K562 (cell line): ENCODE measurements at regions not wholly inside any gene's neighbourhood (a gene's known extent, or its start where the extent isn't known, plus 50 kb on each side); places are given as distances from the start of the nearest gene placed in this dataset.

ENCODE experiments used
- EP300 ChIP-seq: IDR thresholded peaks from 2 replicates; pipeline ENCODE4 v1.6.1; 2012; ENCODE audit warnings: low read length, improper control_type of control experiment
- KDM1A ChIP-seq, 2 experiments: fragments of 450-650 bp; IDR thresholded peaks; 2 replicates each; pipeline ENCODE4 v1.6.1; 2016; ENCODE audit warnings: mild to moderate bottlenecking in 2 of 2
- KLF1 ChIP-seq: fragments of 450-650 bp; IDR thresholded peaks from 2 replicates; pipeline ENCODE4 v1.6.1; 2016; ENCODE audit warnings: missing genetic modification characterization, missing compliant biosample characterization
- RBM17 ChIP-seq: fragments of 200-400 bp; formaldehyde crosslinking; IDR thresholded peaks from 2 replicates; pipeline ENCODE4 v1.6.1; 2017; ENCODE audit warnings: low read depth, mild to moderate bottlenecking, low read length, borderline replicate concordance
- SIN3A ChIP-seq, 2 experiments: fragments of 150-350 bp in 1 of 2; IDR thresholded peaks; 2 replicates each; pipeline ENCODE4 v1.6.1; 2011 to 2016; ENCODE audit warnings: borderline replicate concordance in 2 of 2, low read depth in 2 of 2, low read length in 2 of 2, mild to moderate bottlenecking in 2 of 2, moderate library complexity in 2 of 2; ENCODE audit not compliant: control insufficient read depth in 1 of 2
- SMAD4 ChIP-seq: fragments of 250-450 bp; sonication (Bioruptor Pico); conservative IDR thresholded peaks from 2 replicates; pipeline ENCODE4 v1.8.0; 2021; ENCODE audit warnings: inconsistent platforms, mild to moderate bottlenecking, moderate library complexity
- SMC3 ChIP-seq: conservative IDR thresholded peaks from 2 replicates; pipeline ENCODE4 v1.6.1; 2011; ENCODE audit warnings: low read depth, low read length, improper control_type of control experiment; ENCODE audit not compliant: insufficient read depth
- SNRNP70 ChIP-seq: fragments of 200-400 bp; formaldehyde crosslinking; optimal IDR thresholded peaks from 2 replicates; pipeline ENCODE3; 2017; ENCODE audit warnings: low read depth, low read length
- TAF15 ChIP-seq: fragments of 200-400 bp; formaldehyde crosslinking; IDR thresholded peaks from 2 replicates; pipeline ENCODE4 v1.6.1; 2017; ENCODE audit warnings: mild to moderate bottlenecking, low read depth, low read length, moderate library complexity
- TAF7 ChIP-seq: fragments of 450-650 bp; IDR thresholded peaks from 2 replicates; pipeline ENCODE4 v1.6.1; 2016; ENCODE audit warnings: missing genetic modification characterization, missing compliant biosample characterization
- TRIM28 ChIP-seq: fragments of 450-650 bp; IDR thresholded peaks from 2 replicates; pipeline ENCODE4 v1.6.1; 2017
- TF ChIP-seq, protein P1 (sequence below): sonication (generic); formaldehyde crosslinking; IDR thresholded peaks from 2 replicates; pipeline ENCODE4 v1.8.1; 2023; ENCODE audit warnings: mild to moderate bottlenecking, missing genetic modification reagents
- TF ChIP-seq, protein P2 (sequence below): fragments of 250-450 bp; sonication (Bioruptor Pico); IDR thresholded peaks from 2 replicates; pipeline ENCODE4 v1.5.0; 2021; ENCODE audit warnings: mild to moderate bottlenecking, borderline replicate concordance

DNA sequence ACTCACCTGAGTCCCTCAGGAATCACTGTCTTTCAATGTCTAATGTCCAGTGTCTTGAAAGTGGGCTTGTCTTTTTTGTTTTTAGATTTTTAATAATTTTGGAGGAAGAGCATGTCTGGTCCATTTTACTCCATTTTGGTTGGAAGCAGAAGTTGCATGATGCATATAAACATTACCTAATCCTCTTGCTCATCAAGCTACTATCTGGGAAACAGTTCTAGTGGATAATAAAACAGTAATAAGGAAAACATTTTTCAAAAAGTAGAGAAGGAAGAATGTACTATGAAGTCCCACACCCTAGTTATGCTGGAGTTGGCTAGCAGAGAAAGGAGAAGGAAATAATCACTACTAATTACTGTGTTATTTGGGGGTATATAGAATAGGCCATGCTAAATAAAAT is 263.7 kb downstream of the ETAA1 start:
- TF ChIP-seq, protein P1, sequence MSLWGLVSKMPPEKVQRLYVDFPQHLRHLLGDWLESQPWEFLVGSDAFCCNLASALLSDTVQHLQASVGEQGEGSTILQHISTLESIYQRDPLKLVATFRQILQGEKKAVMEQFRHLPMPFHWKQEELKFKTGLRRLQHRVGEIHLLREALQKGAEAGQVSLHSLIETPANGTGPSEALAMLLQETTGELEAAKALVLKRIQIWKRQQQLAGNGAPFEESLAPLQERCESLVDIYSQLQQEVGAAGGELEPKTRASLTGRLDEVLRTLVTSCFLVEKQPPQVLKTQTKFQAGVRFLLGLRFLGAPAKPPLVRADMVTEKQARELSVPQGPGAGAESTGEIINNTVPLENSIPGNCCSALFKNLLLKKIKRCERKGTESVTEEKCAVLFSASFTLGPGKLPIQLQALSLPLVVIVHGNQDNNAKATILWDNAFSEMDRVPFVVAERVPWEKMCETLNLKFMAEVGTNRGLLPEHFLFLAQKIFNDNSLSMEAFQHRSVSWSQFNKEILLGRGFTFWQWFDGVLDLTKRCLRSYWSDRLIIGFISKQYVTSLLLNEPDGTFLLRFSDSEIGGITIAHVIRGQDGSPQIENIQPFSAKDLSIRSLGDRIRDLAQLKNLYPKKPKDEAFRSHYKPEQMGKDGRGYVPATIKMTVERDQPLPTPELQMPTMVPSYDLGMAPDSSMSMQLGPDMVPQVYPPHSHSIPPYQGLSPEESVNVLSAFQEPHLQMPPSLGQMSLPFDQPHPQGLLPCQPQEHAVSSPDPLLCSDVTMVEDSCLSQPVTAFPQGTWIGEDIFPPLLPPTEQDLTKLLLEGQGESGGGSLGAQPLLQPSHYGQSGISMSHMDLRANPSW (CRISPR knock-in tag) = no peak
- no peak for TF ChIP-seq EP300
- no peak for TF ChIP-seq SMAD4 (CRISPR knock-in tag)
- TF ChIP-seq TAF15 = no peak
- no peak for TF ChIP-seq SIN3A (IDR thresholded peaks at IDR 0.05; ENCODE audit: borderline replicate concordance in 2 of 2, control insufficient read depth in 1 of 2, low read depth in 2 of 2, low read length in 2 of 2)
- TF ChIP-seq, protein P2, sequence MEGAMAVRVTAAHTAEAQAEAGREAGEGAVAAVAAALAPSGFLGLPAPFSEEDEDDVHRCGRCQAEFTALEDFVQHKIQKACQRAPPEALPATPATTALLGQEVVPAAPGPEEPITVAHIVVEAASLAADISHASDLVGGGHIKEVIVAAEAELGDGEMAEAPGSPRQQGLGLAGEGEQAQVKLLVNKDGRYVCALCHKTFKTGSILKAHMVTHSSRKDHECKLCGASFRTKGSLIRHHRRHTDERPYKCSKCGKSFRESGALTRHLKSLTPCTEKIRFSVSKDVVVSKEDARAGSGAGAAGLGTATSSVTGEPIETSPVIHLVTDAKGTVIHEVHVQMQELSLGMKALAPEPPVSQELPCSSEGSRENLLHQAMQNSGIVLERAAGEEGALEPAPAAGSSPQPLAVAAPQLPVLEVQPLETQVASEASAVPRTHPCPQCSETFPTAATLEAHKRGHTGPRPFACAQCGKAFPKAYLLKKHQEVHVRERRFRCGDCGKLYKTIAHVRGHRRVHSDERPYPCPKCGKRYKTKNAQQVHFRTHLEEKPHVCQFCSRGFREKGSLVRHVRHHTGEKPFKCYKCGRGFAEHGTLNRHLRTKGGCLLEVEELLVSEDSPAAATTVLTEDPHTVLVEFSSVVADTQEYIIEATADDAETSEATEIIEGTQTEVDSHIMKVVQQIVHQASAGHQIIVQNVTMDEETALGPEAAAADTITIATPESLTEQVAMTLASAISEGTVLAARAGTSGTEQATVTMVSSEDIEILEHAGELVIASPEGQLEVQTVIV (CRISPR knock-in tag) = no peak
- TF ChIP-seq SNRNP70 = no peak
- no peak for TF ChIP-seq TRIM28
- no peak for TF ChIP-seq KLF1 (tag)
- TF ChIP-seq RBM17 = no peak
- no peak for TF ChIP-seq TAF7 (tag)
- TF ChIP-seq SMC3 = no peak
- no peak for TF ChIP-seq KDM1A (IDR thresholded peaks at IDR 0.05)
